ENCODE measurements at regions not wholly inside any gene's neighbourhood (a gene's known extent, or its start where the extent isn't known, plus 50 kb on each side); places are given as distances from the start of the nearest gene placed in this dataset.

DNA sequence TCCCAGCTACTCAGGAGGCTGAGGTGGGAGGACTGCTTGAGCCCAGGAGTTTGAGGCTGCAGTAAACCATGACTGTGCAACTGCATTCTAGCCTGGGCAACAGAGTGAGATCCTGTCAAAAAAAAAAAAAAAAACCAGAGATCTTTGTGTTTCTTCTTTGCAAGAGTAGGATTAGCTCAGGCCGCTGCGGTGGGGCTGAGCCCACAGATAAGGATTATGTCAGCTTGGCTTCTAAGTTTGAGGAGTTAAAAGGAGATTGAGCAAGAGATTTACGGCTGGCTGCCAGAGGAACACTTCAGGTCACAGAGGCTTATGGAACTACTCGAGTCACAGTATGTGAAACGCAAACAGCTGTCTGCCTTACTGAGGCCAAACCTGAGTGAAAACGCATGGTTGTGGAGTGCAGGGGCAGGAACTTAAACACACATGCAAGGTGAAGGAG lies 146.7 kb upstream of the L3MBTL4 start (continued):
- TF ChIP-seq XRCC5 (IDR thresholded peaks at IDR 0.05; ENCODE audit: low read depth, low read length) (no peak), ZNF644 (tag; IDR thresholded peaks at IDR 0.05; ENCODE audit: low read depth) (0 out of 2 replicates have a peak, but pooled peaks have one; percentile 68), NBN (IDR thresholded peaks at IDR 0.05; ENCODE audit: low read depth) (no peak), CSDE1 (IDR thresholded peaks at IDR 0.05) (no peak), ZFPM2 (CRISPR knock-in tag; IDR thresholded peaks at IDR 0.05) (no peak), KLF13 (tag; IDR thresholded peaks at IDR 0.05; ENCODE audit: borderline replicate concordance, low read depth) (no peak), ZNF431 (CRISPR knock-in tag; IDR thresholded peaks at IDR 0.05) (no peak), ELF2 (CRISPR knock-in tag; IDR thresholded peaks at IDR 0.05) (no peak), MEF2A (IDR thresholded peaks at IDR 0.05; ENCODE audit: control insufficient read depth, low read depth, low read length) (no peak), HDAC8 (tag; IDR thresholded peaks at IDR 0.05) (no peak), RBM15 (IDR thresholded peaks at IDR 0.05; ENCODE audit: insufficient read depth, low read length) (no peak), CBX5 (IDR thresholded peaks at IDR 0.05; ENCODE audit: borderline replicate concordance, low read depth) (no peak), TEAD4 (IDR thresholded peaks at IDR 0.05; ENCODE audit: low read length) (peak; percentile 55), TEAD4 (CRISPR knock-in tag; IDR thresholded peaks at IDR 0.05; ENCODE audit: borderline replicate concordance) (no peak), ZNF780A (CRISPR knock-in tag; IDR thresholded peaks at IDR 0.05) (no peak), CEBPG (CRISPR knock-in tag; IDR thresholded peaks at IDR 0.05) (no peak; the same call in 1 of the 2 replicates), CEBPG (tag; conservative IDR thresholded peaks at IDR 0.05 in 1 of 2, IDR thresholded peaks at IDR 0.05 in 1 of 2) (peak; percentile 78 to 93), E2F3 (CRISPR knock-in tag; IDR thresholded peaks at IDR 0.05) (no peak)
- TF ChIP-seq, protein P1, sequence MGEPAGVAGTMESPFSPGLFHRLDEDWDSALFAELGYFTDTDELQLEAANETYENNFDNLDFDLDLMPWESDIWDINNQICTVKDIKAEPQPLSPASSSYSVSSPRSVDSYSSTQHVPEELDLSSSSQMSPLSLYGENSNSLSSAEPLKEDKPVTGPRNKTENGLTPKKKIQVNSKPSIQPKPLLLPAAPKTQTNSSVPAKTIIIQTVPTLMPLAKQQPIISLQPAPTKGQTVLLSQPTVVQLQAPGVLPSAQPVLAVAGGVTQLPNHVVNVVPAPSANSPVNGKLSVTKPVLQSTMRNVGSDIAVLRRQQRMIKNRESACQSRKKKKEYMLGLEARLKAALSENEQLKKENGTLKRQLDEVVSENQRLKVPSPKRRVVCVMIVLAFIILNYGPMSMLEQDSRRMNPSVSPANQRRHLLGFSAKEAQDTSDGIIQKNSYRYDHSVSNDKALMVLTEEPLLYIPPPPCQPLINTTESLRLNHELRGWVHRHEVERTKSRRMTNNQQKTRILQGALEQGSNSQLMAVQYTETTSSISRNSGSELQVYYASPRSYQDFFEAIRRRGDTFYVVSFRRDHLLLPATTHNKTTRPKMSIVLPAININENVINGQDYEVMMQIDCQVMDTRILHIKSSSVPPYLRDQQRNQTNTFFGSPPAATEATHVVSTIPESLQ (CRISPR knock-in tag; IDR thresholded peaks at IDR 0.05) = no peak
- TF ChIP-seq, protein P2, sequence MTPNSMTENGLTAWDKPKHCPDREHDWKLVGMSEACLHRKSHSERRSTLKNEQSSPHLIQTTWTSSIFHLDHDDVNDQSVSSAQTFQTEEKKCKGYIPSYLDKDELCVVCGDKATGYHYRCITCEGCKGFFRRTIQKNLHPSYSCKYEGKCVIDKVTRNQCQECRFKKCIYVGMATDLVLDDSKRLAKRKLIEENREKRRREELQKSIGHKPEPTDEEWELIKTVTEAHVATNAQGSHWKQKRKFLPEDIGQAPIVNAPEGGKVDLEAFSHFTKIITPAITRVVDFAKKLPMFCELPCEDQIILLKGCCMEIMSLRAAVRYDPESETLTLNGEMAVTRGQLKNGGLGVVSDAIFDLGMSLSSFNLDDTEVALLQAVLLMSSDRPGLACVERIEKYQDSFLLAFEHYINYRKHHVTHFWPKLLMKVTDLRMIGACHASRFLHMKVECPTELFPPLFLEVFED (CRISPR knock-in tag; conservative IDR thresholded peaks at IDR 0.05) = no peak
- TF ChIP-seq, protein P3, sequence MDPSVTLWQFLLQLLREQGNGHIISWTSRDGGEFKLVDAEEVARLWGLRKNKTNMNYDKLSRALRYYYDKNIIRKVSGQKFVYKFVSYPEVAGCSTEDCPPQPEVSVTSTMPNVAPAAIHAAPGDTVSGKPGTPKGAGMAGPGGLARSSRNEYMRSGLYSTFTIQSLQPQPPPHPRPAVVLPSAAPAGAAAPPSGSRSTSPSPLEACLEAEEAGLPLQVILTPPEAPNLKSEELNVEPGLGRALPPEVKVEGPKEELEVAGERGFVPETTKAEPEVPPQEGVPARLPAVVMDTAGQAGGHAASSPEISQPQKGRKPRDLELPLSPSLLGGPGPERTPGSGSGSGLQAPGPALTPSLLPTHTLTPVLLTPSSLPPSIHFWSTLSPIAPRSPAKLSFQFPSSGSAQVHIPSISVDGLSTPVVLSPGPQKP (CRISPR knock-in tag; IDR thresholded peaks at IDR 0.05) = no peak
- TF ChIP-seq, protein P4, sequence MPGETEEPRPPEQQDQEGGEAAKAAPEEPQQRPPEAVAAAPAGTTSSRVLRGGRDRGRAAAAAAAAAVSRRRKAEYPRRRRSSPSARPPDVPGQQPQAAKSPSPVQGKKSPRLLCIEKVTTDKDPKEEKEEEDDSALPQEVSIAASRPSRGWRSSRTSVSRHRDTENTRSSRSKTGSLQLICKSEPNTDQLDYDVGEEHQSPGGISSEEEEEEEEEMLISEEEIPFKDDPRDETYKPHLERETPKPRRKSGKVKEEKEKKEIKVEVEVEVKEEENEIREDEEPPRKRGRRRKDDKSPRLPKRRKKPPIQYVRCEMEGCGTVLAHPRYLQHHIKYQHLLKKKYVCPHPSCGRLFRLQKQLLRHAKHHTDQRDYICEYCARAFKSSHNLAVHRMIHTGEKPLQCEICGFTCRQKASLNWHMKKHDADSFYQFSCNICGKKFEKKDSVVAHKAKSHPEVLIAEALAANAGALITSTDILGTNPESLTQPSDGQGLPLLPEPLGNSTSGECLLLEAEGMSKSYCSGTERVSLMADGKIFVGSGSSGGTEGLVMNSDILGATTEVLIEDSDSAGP (CRISPR knock-in tag; IDR thresholded peaks at IDR 0.05) = no peak
- TF ChIP-seq, protein P5, sequence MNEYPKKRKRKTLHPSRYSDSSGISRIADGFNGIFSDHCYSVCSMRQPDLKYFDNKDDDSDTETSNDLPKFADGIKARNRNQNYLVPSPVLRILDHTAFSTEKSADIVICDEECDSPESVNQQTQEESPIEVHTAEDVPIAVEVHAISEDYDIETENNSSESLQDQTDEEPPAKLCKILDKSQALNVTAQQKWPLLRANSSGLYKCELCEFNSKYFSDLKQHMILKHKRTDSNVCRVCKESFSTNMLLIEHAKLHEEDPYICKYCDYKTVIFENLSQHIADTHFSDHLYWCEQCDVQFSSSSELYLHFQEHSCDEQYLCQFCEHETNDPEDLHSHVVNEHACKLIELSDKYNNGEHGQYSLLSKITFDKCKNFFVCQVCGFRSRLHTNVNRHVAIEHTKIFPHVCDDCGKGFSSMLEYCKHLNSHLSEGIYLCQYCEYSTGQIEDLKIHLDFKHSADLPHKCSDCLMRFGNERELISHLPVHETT (CRISPR knock-in tag; conservative IDR thresholded peaks at IDR 0.05 in 1 of 2, IDR thresholded peaks at IDR 0.05 in 1 of 2) = no peak
